HG02642 (cell line): ENCODE measurements at regions not wholly inside any gene's neighbourhood (a gene's known extent, or its start where the extent isn't known, plus 50 kb on each side); places are given as distances from the start of the nearest gene placed in this dataset.
"Not testable (repeated sequence)": the region's sequence is repeated elsewhere in the genome, so short reads cannot be mapped to it uniquely, and the experiment has no call there.

Experiments used
- ATAC-seq: cut with Tn5 transposase; IDR thresholded peaks from one replicate; pipeline ENCODE4 v1.9.1; 2021; ENCODE audit warnings: mild to moderate bottlenecking; ENCODE audit not compliant: unreplicated experiment, poor library complexity

DNA sequence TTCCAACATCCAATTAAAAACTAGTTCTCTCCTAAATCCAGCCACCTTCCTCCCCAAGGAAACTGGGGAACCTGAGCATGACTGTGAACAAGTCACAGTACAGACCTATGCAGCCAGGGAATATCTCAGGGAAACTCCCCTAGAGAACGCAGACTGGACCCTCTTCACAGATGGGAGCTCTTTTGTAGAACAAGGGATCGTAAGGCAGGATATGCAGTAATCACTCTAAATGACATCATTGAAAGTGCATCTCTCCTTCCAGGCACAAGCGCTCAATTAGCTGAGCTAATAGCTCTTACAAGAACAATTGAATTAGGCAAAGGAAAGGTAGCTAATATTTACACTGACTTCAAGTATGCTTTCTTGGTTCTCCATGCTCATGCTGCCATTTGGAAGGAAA lies 1331.7 kb downstream of the UQCRFS1 start:
- no peak for ATAC-seq

DNA sequence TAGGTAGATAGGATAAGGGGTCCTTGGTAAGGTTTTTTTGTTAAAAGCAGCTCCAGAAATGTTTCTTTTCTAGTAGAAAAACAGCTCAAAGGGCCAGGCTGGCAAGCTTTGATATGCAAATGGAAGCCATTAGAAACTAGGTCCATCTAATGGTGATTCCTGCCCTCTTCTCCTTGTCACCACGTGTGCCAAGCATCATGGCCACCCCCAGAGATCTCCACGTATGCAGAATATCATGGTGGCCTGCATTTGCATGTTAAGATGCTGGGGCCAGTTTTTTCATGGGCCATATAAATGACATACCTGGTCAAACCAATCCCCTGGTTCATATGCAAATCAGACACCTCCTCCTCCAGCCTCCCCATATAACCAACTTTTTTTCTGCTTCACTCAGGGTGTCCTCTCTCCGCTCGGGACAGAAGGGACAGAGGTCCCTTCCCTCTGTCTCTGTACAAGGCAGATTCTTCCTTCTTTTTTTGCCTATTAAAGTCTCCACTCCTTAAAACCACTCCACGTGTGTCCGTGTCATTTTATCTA lies 1335.9 kb downstream of the UQCRFS1 start:
- ATAC-seq, result no peak

DNA sequence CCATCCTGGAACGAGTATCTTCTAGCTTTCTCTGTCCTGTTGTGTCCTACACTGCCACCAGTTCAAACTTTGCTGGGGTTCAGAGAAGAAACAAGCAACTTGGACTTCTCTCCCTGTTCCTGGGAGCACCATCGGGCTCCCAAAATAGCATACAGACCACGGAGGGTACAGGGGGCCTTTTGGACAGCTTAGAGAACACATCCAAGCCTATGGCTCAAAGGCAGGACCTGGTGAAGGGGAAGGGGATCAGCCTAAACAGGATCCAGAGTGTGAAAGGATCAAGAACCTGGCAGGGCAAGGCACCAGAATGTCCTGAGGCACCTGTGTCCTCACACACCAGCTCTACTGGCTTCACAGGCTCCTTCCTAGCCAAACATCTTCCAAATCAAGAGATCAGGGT lies 1336.5 kb downstream of the UQCRFS1 start:
- no peak for ATAC-seq

DNA sequence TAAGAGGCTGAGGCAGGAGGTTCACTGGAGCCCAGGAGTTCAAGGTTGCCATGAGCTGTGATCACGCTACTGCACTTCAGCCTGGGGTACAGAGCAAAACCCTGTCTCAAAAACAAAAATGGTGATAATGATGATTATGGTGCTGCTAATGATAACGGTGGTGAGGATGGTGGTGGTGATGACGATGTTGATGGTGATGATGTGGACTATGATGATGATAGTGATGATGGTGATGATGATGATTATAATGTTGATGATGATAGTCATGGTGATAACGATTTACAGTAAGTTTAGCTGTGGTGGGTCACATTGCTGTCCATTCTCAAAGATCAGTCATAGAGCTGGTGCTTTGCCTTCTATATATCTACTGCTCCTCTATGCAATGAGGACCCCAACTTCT lies 1340.6 kb downstream of the UQCRFS1 start:
- ATAC-seq, result no peak

DNA sequence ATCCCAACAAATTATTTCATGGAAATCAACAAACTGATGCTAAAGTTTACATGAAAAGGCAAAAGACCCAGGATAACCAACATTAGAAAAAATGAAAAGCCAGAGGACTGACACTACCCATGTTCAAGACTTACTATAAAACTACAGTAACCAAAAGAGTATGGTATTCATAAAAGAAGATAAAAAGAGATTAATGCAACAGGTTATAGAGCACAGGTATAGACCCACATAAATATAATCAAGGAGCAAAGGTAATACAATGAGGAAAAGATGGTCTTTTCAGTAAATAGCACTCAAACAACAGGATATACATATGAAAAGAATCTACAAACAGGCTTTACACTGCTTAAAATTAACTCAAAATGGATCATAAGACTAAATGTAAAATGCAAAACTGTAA lies 1342.7 kb downstream of the UQCRFS1 start:
- ATAC-seq, result no peak

DNA sequence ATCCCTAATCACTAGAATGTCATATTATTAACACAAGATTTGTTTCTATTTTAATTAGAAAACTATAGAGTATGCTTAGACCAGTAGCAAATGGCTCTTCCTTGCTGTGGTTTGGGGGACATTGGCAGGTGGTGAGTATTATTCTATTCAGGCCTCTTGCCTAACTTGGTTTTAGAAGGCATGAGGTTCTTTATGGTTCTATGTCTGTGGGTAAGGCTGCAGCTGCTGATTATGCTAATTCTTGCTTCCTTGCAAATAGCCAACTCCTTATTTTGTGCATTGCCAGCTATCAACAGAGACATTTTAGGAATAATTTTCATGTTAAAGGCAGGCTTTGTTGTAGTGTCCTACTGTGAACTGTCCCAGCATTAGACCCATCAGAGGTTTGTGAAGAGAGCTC lies 1344.9 kb downstream of the UQCRFS1 start:
- ATAC-seq, result no peak

DNA sequence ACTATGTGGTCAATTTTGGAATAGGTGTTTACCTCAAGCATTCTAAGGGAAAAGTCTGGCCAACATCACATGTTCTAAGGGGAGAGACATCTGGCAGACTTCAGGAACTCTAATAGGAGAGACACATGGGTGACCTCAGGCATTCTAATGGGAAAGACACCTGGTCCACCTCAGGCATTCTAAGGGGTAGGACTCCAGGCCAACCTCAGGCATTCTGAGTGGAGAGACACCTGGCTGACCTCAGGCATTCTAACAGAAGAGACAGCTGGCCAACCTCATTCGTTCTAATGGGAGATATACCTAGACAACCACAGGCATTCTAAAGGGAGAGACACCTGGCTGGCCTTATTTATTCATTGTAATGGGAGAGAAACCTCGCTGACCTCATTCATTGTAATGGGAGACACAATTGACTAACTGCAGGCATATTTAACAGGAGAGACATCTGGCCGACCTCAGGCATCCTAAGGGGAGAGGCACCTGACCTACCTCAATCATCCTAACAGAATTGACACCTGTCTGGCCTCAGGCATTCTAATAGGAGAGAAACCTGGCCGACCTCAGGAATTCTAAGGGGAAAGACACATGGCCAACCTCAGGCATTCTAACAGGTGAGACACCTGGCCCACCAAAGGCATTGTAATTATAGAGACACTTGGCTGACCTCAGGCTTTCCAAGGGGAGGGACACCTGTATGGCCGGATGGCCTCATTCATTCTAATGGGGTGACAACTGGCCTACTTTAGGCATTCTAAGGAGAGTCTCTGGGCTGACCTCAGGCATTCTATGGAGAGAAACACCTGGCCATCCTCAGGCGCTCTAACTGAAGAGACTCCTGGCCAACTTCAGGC lies 1346.8 kb downstream of the UQCRFS1 start:
- ATAC-seq, result no peak

DNA sequence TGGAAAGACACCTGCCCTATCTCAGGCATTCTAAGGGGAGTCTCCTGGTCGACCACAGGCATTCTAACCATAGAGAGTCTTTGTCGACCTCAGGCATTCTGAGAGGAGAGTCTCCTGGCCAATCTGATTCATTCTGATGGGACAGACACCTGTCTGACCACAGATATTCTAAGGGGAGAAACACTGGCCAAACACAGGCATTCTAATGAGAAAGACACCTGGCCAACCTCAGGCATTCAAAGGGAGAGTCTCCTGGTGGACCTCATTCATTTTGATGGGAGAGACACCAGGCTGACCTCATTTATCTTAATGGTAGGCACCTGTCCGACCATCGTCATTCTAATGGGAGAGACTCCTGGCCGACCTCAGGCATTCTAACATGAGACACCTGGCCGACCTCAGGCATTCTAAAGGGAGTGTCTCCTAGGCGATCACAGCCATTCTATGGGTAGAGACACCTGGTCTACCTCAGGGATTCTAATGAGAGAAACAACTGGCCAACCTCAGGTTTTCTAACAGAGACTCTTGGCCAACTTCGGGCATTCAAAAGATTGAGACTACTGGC lies 1351.5 kb downstream of the UQCRFS1 start:
- ATAC-seq, result no peak

DNA sequence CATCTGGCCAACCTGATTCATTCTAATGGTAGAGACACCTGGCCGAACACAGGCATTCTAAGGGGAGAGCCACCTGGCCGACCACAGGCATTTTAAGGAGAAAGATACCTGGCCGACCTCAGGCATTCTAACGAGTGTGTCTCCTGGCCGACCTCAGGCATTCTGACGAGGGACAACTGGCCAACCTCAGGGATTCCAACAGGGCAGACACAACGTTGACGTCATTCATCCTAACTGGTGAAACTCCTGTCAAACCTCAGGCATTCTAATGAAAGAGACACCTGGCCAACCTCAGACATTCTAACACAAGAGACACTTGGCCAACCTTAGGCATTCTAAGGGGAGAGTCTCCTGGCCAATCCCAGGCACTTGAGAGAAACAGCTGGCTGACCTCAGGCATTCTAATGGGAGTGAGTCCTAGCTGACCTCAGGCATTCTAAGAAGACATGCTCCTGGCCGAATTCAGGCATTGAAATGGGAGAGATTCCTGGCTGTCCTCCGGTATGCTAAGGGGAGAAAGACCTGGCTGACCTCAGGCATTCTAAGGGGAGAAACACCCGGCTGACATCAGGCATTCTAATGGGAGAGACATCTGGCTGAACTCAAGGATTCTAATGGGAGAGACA lies 1352.5 kb downstream of the UQCRFS1 start:
- no peak for ATAC-seq

DNA sequence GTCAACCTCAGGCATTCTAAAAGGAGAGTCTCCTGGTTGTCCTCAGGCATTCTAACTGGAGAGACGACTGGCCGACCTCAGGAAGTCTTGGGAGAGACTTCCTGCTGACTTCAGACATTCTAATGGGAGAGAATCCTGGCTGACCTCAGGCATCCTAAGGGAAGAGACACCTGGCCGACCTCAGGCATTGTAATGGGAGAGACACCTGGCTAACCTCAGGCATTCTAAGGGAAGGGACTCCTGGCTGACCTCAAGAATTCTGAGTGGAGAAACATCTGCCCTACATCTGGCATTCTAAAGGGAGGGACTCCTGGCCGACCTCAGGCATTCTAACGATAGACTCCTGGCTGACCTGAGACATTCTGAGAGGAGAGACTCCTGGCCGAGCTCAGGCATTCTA lies 1353.3 kb downstream of the UQCRFS1 start:
- ATAC-seq, result no peak

DNA sequence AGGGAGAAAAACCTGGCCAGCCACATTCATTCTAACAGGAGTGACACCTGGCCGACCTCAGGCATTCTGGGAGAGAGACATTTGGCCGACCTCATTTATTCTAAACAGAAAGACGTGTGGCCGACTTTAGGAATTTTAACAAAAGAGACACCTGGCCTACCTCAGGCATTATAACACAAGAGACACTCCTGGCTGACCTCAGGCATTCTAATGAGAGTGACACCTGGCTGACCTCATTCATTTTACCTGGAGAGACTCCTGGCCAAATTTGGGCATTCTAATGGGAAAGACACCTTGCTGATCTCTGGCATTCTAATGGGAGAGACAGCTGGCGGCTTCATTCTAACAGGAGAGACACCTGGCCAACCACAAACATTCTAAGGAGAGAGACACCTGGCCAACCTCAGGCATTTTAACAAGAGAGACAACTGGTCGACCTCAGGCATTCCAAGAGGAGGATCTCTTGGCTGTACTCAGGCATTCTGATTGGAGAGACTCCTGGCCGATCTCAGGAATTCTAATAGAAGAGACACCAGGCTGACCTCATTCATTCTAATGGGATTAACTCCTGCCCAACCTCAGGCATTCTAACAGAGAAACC lies 1353.9 kb downstream of the UQCRFS1 start:
- no peak for ATAC-seq

DNA sequence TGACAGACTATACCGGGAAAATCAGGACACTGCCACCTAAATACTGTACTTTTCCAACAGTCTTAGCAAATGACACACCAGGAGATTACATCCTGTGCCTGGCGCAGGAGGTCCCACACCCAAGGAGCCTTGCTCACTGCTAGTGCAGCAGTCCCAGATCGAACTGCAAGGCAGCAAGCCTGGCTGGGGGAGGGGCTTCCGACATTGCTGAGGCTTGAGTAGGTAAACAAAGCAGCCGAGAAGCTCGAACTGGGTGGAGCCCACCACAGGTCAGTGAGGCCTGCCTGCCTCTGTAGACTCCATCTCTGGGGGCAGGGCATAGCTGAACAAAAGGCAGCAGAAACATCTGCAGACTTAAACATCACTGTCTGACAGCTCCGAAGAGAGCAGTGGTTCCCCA lies 1360.0 kb downstream of the UQCRFS1 start:
- ATAC-seq, result not testable (repeated sequence)

DNA sequence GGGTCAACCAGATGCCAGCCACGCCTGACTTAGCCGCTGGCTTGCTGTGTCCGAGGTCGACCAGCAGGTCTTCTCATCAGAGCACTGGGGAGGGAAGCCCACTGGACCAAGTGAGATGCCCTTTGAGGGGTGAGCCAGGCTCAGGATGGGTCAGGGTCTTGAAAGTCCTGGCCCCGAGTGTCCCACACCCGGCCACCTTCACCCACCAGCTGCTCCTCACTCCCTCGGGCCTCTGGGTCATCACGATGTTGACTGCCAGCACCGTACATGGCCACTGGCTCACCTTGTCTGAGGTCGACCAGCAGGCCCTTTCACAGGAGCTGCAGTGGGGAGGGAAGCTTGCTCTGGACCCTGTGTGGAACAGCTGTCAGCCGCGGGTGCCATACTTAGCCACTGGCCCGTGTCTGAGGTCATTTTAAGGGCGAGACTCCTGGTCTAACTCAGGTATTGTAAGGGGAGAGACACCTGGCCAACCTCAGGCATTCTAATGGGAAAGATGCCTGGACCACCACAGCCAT lies 1361.3 kb downstream of the UQCRFS1 start:
- no peak for ATAC-seq

DNA sequence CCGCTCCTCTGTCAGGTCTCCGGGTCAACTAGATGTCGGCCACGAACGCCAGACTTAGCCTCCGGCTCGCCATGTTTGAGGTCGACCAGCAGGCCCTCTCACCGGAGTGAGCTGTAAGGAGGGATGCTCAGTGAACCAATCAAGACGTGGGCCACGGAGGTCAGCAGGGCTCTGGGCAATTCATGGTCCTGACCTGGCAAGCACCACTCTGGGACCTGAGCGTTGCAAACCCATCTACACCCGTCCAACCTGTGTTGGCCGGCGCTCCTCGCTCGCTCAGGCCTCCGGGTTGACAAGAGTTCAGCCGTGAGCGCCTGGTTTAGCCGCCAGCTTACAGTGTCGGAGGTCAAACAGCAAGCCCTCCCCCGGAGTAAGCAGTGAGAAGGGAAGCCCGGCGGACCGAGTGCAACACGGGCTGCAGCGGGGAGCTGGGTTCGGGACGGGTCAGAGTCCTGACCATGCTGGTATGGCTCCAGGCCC lies 1361.9 kb downstream of the UQCRFS1 start:
- no peak for ATAC-seq

DNA sequence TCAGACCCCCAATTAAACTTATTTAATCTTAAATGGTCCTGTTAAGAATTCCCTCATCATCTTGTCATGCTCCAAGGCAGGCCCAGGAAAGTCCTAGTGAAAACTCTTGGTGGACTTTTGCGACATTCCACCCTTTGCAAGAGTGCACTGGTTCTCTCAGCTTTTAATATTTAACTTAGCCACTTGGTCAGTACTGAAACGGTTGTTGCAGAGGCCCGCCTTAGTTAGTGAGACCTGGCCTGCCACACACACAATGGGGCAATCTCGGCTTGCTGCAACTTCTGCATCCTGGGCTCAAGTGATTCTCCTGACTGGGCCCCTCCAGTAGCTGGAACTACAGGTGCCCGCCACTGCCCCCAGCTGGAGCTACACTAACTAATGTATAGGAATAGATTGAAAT lies 1366.0 kb downstream of the UQCRFS1 start:
- no peak for ATAC-seq

DNA sequence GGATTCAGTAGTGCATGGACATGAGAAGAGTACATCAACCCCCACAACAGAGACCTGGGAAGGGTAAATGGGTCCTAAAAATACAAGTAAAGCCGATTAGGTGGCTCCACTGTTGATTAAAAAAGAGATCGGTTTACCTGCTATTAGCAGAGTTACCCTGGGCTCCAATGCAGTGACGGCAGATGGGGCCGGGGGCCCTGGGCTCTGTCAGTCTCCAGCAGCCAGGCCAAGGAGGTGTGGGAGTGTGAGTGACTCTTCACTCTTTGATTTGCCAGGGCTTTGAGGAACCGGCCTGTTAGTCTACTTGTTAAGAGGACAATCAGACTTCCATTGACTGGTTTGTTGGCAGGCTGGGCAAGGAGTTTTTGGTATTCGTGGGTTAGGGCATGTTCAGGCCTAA lies 1368.7 kb downstream of the UQCRFS1 start:
- ATAC-seq, result no peak

DNA sequence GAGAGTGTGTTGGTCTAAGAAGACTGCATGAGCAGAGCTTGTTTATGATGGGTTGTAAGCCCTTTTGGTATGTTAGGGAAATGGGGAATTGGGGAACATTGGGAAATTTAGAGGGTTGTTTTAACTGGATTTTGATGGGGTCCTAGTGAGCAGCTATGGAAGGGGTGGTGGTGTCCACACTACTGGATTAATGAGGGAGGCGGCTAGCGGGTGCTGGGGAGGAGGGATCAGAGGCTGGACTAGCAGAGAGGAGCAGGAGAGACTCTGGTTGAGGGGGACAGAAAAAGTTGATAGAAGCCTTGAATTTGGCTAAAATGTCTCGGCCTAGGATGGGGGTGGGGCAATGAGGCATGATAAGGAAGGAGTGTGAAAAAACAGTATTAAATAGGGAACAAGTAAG lies 1369.1 kb downstream of the UQCRFS1 start:
- ATAC-seq, result no peak

DNA sequence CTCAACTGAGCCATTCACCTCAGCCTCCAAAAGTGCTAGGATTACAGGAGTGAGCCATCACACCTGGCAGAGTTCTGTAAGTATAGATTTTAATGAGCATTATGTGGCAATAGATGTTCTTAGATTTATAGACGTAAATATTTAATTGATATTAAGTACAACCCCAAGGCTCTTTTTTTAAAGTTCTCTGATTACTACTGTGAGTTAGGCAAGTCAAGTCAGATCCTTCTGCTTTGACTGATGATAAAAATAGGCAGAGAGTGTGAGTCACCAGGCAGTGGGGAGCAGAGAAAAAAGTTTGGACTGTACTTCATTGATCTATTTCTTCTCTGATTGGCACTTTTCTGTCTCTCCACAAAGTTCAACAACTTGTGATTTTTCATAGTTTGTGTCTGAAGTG lies 1379.9 kb downstream of the UQCRFS1 start:
- no peak for ATAC-seq

DNA sequence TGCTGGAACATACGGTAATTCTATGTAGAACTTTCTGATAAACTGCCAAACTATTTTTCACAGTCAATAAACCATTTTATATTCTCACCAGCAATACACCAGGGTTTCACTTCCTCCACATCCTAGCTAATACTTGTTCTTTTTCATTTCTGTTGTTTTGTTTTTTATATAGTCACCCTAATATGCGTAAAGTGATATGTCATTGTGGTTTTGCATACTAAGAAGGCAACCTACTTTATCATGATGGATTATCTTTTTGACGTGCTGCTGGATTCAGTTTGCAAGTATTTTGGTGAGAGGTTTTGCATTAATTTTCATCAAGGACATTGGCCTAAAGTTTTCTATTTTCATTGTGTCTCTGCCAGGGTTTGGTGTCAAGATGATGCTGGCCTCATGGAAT lies 1384.1 kb downstream of the UQCRFS1 start:
- ATAC-seq, result no peak

DNA sequence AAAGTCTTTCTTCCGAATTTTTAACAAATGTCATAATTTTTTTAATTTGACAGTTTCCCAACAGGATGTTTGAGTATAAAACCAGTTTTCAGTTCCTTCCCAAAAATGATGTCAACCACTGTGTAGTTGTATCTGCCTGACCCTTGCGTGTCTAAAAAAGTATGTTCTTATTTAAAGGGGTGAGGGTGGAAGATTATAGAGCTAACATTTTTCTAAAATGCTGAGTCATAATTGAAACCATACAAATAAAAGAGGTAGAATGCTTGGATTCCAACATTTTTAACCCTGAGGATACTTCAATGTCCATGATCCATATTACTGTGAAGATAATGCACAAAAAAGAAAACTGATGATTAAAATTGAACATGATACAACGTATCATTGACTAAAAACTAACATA lies 1388.8 kb downstream of the UQCRFS1 start:
- no peak for ATAC-seq

DNA sequence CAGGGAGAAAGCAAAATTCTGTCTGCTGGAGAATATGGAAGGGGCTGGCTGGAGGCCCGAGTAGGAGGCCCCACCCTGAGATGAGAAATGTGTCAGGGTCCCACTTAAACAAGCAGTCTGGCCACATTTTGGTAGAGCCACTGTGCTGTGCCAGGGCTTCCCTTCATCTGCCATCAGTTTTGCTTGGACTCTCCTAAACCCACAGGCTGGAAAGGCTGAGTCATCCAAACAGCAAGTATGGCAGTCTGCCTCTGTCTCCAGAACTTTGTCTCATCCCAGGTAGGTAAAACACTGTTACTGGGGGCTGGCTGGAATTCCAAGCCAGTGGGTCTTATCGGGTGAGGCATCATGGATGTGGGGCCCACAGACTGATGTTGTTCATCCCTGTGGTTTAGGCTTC lies 1390.6 kb downstream of the UQCRFS1 start:
- ATAC-seq, result no peak
